SK-N-SH treated with all-trans-retinoic acid at 6 μM for 48 hours (cell line): ENCODE measurements at regions not wholly inside any gene's neighbourhood (a gene's known extent, or its start where the extent isn't known, plus 50 kb on each side); places are given as distances from the start of the nearest gene placed in this dataset.

Source experiments
- ATAC-seq: fragments of 200-7000 bp; cut with Tn5 transposase; 3 replicates; pipeline ENCODE4 v1.9.1; 2020; ENCODE audit warnings: mild to moderate bottlenecking, moderate library complexity
- ARNTL ChIP-seq: fragments of 450-650 bp; formaldehyde crosslinking; IDR thresholded peaks from 2 replicates; pipeline ENCODE4 v1.5.0; 2020; ENCODE audit warnings: low read depth, mild to moderate bottlenecking, moderate library complexity, borderline replicate concordance
- CREB5 ChIP-seq: fragments of 250-450 bp; sonication (Bioruptor Pico); IDR thresholded peaks from 2 replicates; pipeline ENCODE4 v1.5.1; 2020; ENCODE audit warnings: low read depth, mild to moderate bottlenecking, moderate library complexity
- CSDC2 ChIP-seq: fragments of 250-450 bp; sonication (Bioruptor Pico); IDR thresholded peaks from 2 replicates; pipeline ENCODE4 v1.5.0; 2020; ENCODE audit warnings: mild to moderate bottlenecking, moderate library complexity
- CSRNP3 ChIP-seq: fragments of 250-450 bp; sonication (Bioruptor Pico); IDR thresholded peaks from 2 replicates; pipeline ENCODE4 v1.5.1; 2021; ENCODE audit warnings: mild to moderate bottlenecking, moderate library complexity
- ESRRG ChIP-seq: fragments of 250-450 bp; sonication (Bioruptor Pico); IDR thresholded peaks from 2 replicates; pipeline ENCODE4 v1.6.1; 2021; ENCODE audit warnings: mild to moderate bottlenecking
- GLIS3 ChIP-seq: fragments of 250-450 bp; sonication (Bioruptor Pico); IDR thresholded peaks from 2 replicates; pipeline ENCODE4 v1.5.0; 2020; ENCODE audit warnings: mild to moderate bottlenecking, moderate library complexity
- ISL1 ChIP-seq: fragments of 250-450 bp; sonication (Bioruptor Pico); IDR thresholded peaks from 2 replicates; pipeline ENCODE4 v2.1.2; 2022; ENCODE audit warnings: mild to moderate bottlenecking, moderate library complexity
- OSR1 ChIP-seq: fragments of 250-450 bp; sonication (Bioruptor Pico); IDR thresholded peaks from 2 replicates; pipeline ENCODE4 v1.8.0; 2022; ENCODE audit warnings: moderate library complexity, mild to moderate bottlenecking, inconsistent platforms
- PATZ1 ChIP-seq: fragments of 250-450 bp; sonication (Bioruptor Pico); IDR thresholded peaks from 2 replicates; pipeline ENCODE4 v1.8.0; 2020; ENCODE audit warnings: mild to moderate bottlenecking, moderate library complexity, borderline replicate concordance
- POU6F1 ChIP-seq: fragments of 250-450 bp; sonication (Bioruptor Pico); IDR thresholded peaks from 2 replicates; pipeline ENCODE4 v1.8.0; 2021; ENCODE audit warnings: low read depth, mild to moderate bottlenecking, moderate library complexity, borderline replicate concordance
- PPARA ChIP-seq: fragments of 250-450 bp; sonication (Bioruptor Pico); IDR thresholded peaks from 2 replicates; pipeline ENCODE4 v1.5.0; 2020; ENCODE audit warnings: mild to moderate bottlenecking, borderline replicate concordance
- RARB ChIP-seq: fragments of 250-450 bp; sonication (Bioruptor Pico); IDR thresholded peaks from 2 replicates; pipeline ENCODE4 v1.8.0; 2021; ENCODE audit warnings: mild to moderate bottlenecking, moderate library complexity
- SNAI2 ChIP-seq: fragments of 250-450 bp; sonication (Bioruptor Pico); IDR thresholded peaks from 2 replicates; pipeline ENCODE4 v1.5.0; 2020; ENCODE audit warnings: mild to moderate bottlenecking, moderate library complexity
- TCF4 ChIP-seq: fragments of 250-450 bp; sonication (Bioruptor Pico); IDR thresholded peaks from 2 replicates; pipeline ENCODE4 v1.8.0; 2021; ENCODE audit warnings: mild to moderate bottlenecking, moderate library complexity, borderline replicate concordance
- TOX ChIP-seq: fragments of 250-450 bp; sonication (Bioruptor Pico); IDR thresholded peaks from 2 replicates; pipeline ENCODE4 v1.8.0; 2021; ENCODE audit warnings: mild to moderate bottlenecking, moderate library complexity, borderline replicate concordance
- ZC3H10 ChIP-seq: fragments of 250-450 bp; sonication (Bioruptor Pico); IDR thresholded peaks from 2 replicates; pipeline ENCODE4 v1.5.1; 2021; ENCODE audit warnings: mild to moderate bottlenecking, moderate library complexity
- ZFP3 ChIP-seq: fragments of 250-450 bp; sonication (Bioruptor Pico); IDR thresholded peaks from 2 replicates; pipeline ENCODE4 v1.5.0; 2020; ENCODE audit warnings: mild to moderate bottlenecking, moderate library complexity
- ZFP30 ChIP-seq: fragments of 450-650 bp; formaldehyde crosslinking; IDR thresholded peaks from 2 replicates; pipeline ENCODE4 v1.5.0; 2022; ENCODE audit warnings: mild to moderate bottlenecking, moderate library complexity
- ZNF565 ChIP-seq: fragments of 450-650 bp; formaldehyde crosslinking; conservative IDR thresholded peaks from 2 replicates; pipeline ENCODE4 v1.5.0; 2020; ENCODE audit warnings: low read depth, mild to moderate bottlenecking, moderate library complexity
- ZNF70 ChIP-seq: fragments of 450-650 bp; formaldehyde crosslinking; IDR thresholded peaks from 2 replicates; pipeline ENCODE4 v1.5.0; 2020; ENCODE audit warnings: mild to moderate bottlenecking, moderate library complexity

DNA sequence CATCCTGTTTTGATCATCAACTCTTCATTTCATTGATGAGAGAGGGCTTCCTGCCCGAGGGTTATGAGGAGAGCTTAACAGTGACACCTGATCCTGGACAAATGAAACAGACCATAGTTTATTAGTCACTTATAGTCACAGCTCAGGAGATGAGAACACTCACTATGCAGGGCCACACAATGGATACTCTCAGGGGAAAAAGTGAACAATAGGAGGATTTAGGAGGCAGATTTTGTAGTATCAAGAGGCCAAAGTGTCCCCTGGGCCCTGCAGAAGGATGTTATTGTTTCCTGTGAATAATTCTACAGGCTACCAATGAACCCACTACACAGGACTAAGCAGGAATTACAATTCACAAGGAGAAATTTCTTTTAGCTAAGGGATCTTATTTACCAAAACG, 772.8 kb upstream of the MAN1A1 start:
- TF ChIP-seq CSRNP3 (CRISPR knock-in tag), result no peak
- no peak for TF ChIP-seq CSDC2 (CRISPR knock-in tag)
- no peak for TF ChIP-seq RARB (CRISPR knock-in tag)
- no peak for TF ChIP-seq CREB5 (CRISPR knock-in tag)
- TF ChIP-seq PPARA (CRISPR knock-in tag), result no peak
- TF ChIP-seq POU6F1 (CRISPR knock-in tag), result no peak
- TF ChIP-seq ISL1, result no peak
- TF ChIP-seq TCF4 (CRISPR knock-in tag), result no peak
- no peak for TF ChIP-seq OSR1
- no peak for TF ChIP-seq ZNF70 (CRISPR knock-in tag)
- no peak for TF ChIP-seq ZC3H10 (CRISPR knock-in tag)
- TF ChIP-seq ZFP30 (CRISPR knock-in tag), result no peak
- no peak for TF ChIP-seq ZNF565 (CRISPR knock-in tag)
- TF ChIP-seq SNAI2 (CRISPR knock-in tag), result no peak
- no peak for TF ChIP-seq TOX (CRISPR knock-in tag)
- no peak for TF ChIP-seq GLIS3 (CRISPR knock-in tag)
- no peak for TF ChIP-seq ZFP3 (CRISPR knock-in tag)
- ATAC-seq, result no peak

- TF ChIP-seq CSRNP3 (CRISPR knock-in tag) (no peak), ZC3H10 (CRISPR knock-in tag) (no peak), PATZ1 (no peak), RARB (CRISPR knock-in tag) (no peak), ESRRG (CRISPR knock-in tag) (no peak)
- TF ChIP-seq, all 23 proteins: peak for 0
These were observed 766.8 kb upstream of the MAN1A1 start for GRCh38 chr6:120116343-120116742.

DNA sequence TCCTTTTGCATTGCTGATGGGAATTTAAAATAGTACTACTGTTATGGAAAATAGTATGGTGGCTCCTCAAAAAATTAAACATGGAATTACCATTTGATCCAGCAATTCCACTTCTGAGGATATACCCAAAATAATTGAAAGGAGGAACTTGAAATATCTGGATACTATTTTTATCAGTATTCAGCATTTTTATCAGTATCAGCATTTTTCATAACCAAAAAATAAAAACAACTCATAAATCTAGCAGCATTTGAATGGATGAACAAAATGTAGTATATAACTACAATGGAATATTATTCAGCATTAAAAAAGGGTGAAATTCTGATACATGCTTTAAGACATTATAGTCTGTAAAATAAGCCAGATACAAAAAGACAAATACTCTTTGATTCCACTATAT, 763.4 kb upstream of the MAN1A1 start:
- ATAC-seq, result no peak
- TF ChIP-seq ZNF565 (CRISPR knock-in tag) (no peak), ESRRG (CRISPR knock-in tag) (no peak), CSRNP3 (CRISPR knock-in tag) (no peak), ZFP3 (CRISPR knock-in tag) (no peak), ARNTL (CRISPR knock-in tag) (no peak), SNAI2 (CRISPR knock-in tag) (no peak), OSR1 (no peak)
- TF ChIP-seq, all 23 proteins: peak for 0

More at GRCh38 chr6:120116343-120116742, 766.8 kb upstream of the MAN1A1 start:
- ATAC-seq, result no peak
